T-helper 22 cell (primary cell): ENCODE measurements at regions not wholly inside any gene's neighbourhood (a gene's known extent, or its start where the extent isn't known, plus 50 kb on each side); places are given as distances from the start of the nearest gene placed in this dataset.

Experiments used
- DNase-seq: peaks from one replicate; pipeline ENCODE4 v3.0.0-alpha.2; 2020; ENCODE audit warnings: low read depth

- DNase-seq: no peak
Measured at GRCh38 chr1:98422816-98423215, 238.7 kb upstream of the SNX7 start.

GRCh38 chr1:98421085-98421435, 240.5 kb upstream of the SNX7 start:
- DNase-seq: no peak

- no peak for DNase-seq
Measured at GRCh38 chr1:98420376-98421084, 241.0 kb upstream of the SNX7 start.

DNA sequence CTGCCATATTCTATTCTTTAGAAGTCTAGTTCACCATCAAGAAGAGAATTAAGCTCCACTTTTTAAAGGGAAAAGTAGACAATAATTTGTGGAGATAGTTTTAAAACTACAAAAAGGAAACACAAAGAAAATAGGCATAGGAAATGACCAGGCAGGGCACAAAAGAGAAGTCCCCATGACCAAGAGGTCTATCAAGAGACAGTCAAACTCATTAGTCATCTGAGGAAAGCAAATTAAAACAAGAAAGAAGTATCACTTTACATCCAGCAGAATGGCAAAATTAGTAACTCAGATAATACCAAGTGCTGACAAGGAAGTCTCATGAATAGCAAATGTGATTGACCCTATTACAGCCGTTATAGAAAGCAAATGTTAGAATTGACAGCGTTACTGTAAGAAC, 243.7 kb upstream of the SNX7 start:
- DNase-seq: no peak

GRCh38 chr1:98410082-98410481, 251.4 kb upstream of the SNX7 start:
- DNase-seq: no peak

- DNase-seq: no peak
Measured at GRCh38 chr1:98406352-98407088, 255.0 kb upstream of the SNX7 start.

DNA sequence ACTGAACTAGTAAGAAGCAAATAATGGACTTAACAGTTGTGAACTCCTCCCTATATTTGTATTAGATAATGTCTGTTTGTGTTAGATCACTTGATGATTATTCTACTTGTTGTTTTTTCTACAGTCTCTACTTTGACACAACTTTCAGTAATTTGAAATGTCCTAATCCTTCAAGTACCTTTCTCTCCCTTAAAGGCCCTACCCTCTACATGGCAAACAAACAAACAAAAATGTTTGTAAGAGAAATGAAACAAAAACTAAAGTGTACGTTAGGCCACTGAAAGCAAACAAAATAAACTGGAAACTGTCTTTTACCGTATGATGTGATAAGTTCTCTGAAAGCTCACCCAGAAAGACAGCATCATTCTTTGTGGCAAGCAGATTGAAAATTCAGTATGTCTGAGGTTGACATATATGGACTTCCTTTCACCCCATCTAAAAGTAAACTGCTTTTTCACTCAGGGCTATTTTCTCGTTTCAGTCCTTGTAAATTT, 255.9 kb upstream of the SNX7 start:
- DNase-seq: no peak

DNA sequence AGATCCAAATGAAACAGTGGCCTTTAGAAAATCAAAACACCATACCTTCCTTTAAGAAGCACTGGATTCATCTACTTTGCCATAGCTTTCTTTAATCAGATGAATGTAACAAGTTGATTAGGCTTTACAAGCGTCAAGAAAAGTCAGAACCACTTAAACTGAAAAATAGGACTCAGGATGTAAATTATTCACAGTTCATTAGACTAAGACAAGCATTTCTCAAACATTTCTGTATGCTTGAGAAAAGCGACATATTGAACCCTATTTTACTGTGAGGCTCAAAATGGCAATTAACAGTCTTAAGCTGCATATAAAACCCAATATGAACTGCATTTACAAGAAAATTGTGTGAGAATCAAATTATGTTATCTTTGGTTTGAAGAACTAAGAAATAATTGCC, 256.7 kb upstream of the SNX7 start:
- no peak for DNase-seq

GRCh38 chr1:98403963-98404480, 257.5 kb upstream of the SNX7 start:
- DNase-seq: no peak

DNA sequence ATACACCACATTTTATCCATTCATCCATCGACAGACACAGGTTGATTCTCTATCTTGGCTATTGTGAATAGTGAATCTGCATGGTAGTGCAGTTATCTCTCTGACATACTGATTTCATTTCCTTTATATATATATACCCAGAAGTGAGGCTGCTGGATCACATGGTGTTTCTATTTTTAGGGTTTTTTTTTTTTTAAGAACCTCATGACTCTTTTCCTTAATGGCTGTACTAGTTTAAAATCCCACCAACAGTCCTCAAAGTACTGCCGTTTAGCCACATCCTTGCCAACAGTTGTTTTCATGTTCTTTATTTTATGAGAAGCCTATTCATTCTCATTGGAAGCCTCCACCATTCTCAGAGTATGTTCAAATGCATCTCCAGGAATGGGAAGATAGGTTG, 258.7 kb upstream of the SNX7 start:
- DNase-seq: no peak

GRCh38 chr1:98400446-98400845, 261.1 kb upstream of the SNX7 start:
- no peak for DNase-seq

GRCh38 chr1:98399218-98399617, 262.3 kb upstream of the SNX7 start:
- DNase-seq: no peak

GRCh38 chr1:98398649-98399048, 262.9 kb upstream of the SNX7 start:
- DNase-seq: no peak

- no peak for DNase-seq
Measured at GRCh38 chr1:98398092-98398491, 263.4 kb upstream of the SNX7 start.

DNA sequence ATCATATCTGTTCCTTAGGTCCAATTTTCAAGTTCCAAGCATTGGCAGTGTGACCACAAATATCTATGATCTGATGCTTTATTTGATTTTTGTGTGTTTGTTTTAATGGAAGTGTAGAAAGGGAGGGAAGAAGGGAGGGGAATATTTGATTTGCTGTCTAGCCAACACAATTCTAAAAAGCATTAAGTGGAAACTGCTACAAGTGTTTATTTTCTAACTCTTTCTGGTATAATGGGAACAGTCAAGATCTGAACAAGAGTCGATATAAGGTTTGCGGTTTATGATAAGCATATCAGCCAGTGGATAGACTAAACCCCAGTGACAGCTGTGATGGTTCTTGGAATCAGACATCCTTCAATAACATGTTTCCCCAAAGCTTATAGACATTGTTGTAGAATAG, 267.8 kb upstream of the SNX7 start:
- DNase-seq: no peak

GRCh38 chr1:98391175-98391574, 270.3 kb upstream of the SNX7 start:
- DNase-seq: no peak

GRCh38 chr1:98389809-98390208, 271.7 kb upstream of the SNX7 start:
- no peak for DNase-seq

GRCh38 chr1:98388441-98388840, 273.1 kb upstream of the SNX7 start:
- no peak for DNase-seq

DNA sequence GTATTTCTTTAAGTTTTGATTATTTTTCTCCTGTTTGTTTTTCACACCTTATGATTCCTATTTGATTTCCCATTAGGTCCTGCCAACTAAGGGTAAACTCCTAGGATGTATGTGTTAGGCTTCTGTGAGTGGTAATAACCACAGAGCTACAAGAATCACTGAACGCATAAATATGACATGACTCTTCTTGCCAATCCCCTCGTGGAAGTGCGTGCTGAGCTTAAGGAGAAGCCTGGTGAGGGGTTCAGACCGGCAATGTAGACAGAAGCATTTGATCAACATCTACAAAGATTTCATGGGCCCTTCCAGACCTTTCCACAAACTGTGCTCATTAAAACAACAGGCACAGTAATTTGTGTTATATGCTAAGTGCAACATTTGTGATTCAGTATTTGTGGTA, 273.8 kb upstream of the SNX7 start:
- DNase-seq: no peak

- no peak for DNase-seq
Measured at GRCh38 chr1:98386675-98387440, 274.7 kb upstream of the SNX7 start.

- DNase-seq: no peak
Measured at GRCh38 chr1:98385652-98386051, 275.9 kb upstream of the SNX7 start.

DNA sequence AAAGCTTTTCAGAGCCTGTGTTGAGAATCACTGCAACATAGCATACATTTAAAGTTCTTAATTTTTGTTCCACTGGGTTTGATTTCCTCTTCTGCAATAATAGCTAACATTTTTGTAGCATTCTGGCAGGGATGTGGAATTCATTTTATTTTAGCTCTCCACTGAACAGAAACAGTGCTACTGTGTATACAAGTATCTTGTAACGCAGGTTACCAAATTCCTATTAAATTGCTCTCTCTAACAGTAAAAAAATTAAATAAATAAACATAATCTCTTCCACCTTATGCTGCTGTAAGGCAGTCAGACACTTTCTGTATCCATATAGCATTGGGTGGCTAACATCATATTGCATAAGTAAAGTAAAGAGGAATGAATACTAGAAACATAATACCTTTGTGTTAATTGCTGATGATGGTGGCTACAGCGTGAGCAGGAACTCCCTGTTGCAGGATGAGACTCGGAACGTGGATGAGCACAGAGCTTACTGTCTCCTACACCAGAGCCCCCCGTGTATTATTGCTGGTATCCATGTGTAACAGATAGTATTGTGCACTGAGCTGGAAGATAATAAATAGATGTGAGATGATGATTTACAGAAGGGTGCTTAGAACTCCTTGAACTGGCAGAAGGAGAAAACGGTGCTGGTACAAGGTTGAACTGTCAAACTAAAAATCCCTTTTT, 276.9 kb upstream of the SNX7 start:
- no peak for DNase-seq
